Activated CD8-positive, alpha-beta memory T cell treated with anti-CD3 and anti-CD28 coated beads, Interleukin-2, amount 50 U/mL, for 48 hours (primary cell): ENCODE measurements at regions not wholly inside any gene's neighbourhood (a gene's known extent, or its start where the extent isn't known, plus 50 kb on each side); places are given as distances from the start of the nearest gene placed in this dataset.
"Not testable (repeated sequence)": the region's sequence is repeated elsewhere in the genome, so short reads cannot be mapped to it uniquely, and the experiment has no call there.

ENCODE experiments used
- DNase-seq: peaks from one replicate; pipeline ENCODE4 v3.0.0-alpha.2; 2020

- DNase-seq, result no peak
Observed at GRCh38 chr1:187641463-187641862, 812.7 kb downstream of the PLA2G4A start.

GRCh38 chr1:187641907-187642306 lies 813.2 kb downstream of the PLA2G4A start:
- DNase-seq, result no peak

DNA sequence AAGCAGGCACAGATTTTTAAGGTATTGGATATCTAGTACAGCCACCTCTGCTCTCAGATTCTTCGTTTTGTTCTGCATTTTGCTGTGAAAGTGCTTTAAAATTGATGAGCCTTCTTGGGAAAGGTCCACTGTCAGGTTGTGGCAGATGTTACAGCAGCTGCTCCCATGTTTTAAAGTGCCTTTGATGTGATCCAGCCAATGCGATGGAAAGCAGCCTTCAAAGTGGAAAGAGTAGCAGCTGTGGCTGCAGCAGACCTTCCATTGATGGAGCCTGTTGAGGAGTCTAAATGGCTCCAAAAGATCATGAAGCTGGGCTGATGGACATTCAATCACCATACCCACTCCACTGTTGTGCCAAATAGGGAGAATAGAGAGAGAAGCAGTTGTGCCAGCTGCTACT lies 816.9 kb downstream of the PLA2G4A start:
- DNase-seq, result no peak

- no peak for DNase-seq
Observed at GRCh38 chr1:187646536-187647107, 817.9 kb downstream of the PLA2G4A start.

GRCh38 chr1:187648091-187648490 lies 819.3 kb downstream of the PLA2G4A start:
- no peak for DNase-seq

- no peak for DNase-seq
Observed at GRCh38 chr1:187654635-187655034, 825.9 kb downstream of the PLA2G4A start.

DNA sequence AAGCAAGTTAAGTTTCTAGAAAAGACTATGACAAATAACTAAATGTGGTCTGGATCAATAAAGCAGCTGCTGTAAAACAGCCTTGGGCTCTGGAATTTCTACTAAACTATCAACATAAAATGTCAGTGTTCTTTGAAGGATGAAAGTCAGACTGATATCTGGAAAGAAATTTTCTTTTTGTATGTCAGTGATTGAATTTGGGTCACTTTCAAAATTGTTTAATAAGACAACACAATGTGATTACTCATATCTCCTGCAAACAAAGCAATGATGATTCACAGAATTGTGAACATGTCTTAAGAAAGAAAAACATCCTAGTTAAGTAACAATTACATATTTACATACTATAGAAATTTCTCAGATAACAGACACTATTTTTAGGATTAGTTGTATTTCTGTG lies 826.4 kb downstream of the PLA2G4A start:
- no peak for DNase-seq

GRCh38 chr1:187665483-187665882 lies 836.7 kb downstream of the PLA2G4A start:
- DNase-seq, result no peak

GRCh38 chr1:187680823-187681222 lies 852.1 kb downstream of the PLA2G4A start:
- no peak for DNase-seq

GRCh38 chr1:187682112-187682511 lies 853.4 kb downstream of the PLA2G4A start:
- DNase-seq, result no peak

GRCh38 chr1:187685333-187685732 lies 856.6 kb downstream of the PLA2G4A start:
- no peak for DNase-seq

DNA sequence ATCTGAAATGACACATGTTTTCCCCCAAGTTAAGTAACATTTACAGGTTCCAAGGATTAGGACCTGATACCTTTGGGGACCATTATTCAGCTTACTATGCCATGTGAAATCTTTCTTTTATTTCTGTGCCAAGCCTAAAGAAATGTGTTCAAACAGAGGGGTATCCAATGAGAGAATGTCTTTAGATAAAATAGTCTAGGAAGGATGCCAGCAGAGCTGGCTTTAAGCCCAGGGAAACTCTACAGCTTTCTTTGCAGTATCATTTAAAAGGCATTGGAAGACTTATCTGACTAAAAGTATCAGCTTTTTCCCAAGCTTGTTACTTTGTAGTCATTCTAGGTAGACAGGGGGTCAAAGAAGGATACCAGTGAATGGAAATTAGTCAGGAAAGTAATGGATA lies 860.4 kb downstream of the PLA2G4A start:
- DNase-seq, result no peak

DNA sequence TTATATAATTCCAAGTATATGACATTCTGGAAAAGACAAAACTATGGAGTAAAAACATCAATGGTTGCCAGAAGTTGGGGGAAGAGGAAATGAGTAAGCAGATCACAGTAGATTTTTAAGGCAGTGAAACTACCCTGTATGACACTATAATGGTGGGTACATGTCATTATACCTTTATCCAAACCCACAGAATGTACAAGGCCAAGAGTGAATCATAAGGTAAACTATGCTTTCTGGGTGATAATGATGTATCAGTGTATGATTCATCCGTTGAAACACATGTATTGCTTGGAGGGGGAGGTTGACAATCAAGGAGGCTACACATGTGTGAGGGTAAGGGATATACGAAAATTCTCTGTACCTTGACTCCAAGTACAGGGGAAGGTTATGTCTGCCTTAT lies 862.7 kb downstream of the PLA2G4A start:
- DNase-seq, result no peak

DNA sequence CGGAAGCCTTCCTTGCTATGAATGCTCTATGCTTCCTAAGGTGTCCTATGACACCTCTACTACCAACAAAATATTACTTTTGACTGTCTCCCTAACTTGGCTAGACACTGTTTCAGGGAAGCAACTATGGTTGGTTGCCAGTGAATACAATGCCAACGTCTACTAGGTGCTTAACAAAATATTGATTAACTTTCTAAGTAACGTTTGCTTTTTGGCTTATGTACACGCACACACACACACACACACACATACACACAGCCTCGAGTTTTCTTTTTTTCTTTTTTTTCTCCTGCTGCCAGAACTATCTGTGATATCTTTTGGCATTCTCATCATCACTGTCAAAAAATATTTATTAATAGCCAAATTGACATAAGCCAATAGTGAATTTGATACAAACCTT lies 864.0 kb downstream of the PLA2G4A start:
- no peak for DNase-seq

GRCh38 chr1:187696073-187696472 lies 867.3 kb downstream of the PLA2G4A start:
- no peak for DNase-seq

- DNase-seq, result not testable (repeated sequence)
Observed at GRCh38 chr1:187703138-187704130, 874.7 kb downstream of the PLA2G4A start.

DNA sequence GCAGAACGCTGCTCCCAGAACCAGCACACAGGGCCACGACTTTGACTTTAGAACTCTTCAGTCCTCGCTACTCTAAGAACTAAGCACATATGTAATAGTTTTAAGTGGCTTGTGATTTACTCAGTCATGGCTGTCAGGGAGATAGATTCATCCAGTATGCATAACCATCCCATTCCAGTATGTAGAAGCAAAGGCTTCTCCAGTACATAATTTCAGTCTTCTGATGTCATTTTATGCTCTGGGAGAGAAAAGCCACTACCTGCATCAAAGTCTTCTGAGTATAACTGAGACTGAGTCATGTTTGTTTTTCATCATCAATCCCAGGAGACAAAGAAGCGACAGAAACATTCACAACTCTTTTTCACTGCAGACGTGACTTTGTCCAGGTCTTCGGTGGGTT lies 885.7 kb downstream of the PLA2G4A start:
- DNase-seq, result no peak

DNA sequence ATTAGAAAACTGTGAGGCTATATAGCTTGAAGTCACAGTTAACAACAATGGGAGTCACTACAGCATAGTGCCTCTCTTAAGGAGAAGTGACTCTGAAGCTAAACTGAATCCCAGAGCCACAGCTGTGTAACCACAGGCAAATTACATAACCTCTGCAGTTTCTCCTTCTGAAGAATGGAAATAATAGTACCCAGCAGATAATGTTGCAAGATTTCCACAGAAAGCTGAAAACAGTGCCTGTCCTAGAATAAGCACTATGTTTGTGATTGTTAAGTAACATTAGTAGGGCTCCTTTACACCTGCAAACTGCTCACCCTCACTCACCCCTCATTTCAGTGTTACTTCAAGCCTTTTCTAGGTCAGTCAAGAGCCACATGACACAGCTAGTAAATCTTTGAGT lies 886.7 kb downstream of the PLA2G4A start:
- DNase-seq, result no peak

DNA sequence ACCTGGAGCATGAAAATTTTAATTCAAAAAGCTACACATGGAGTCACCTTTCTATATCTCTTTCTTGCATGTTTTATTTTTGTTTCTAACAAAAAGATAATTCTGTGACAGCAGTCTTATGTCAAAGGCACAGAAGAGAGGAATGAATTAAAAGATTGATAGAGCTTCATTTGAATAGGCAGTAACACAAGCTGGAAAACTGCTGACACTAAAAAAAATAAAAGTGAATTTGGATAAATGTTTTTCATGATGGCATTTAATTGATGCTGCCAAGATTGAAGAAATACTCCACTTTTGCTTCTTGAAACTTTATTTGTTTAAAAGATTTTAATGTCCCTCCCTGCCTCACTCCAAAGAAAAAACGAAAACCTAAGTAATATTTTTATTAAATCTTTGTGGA lies 887.4 kb downstream of the PLA2G4A start:
- DNase-seq, result no peak

DNA sequence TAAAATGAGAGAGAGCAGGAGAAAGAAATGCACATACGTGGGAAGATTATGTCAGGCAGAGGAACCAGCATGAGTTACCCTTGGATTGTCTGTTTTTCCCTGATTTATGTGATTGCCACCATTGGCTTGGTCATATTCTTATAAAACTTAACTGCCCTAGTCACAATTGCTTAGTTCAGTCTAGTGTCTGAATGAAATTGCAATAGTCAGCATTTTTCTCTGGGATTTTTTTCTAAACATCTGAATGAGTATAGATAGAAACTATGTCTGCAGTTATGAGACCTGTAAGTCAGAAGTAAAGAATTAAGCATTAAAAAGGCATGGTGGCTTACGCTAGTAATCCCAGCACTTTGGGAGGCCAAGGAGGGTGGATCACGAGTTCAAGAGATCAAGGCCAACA lies 889.8 kb downstream of the PLA2G4A start:
- no peak for DNase-seq

- no peak for DNase-seq
Observed at GRCh38 chr1:187721216-187721615, 892.5 kb downstream of the PLA2G4A start.

DNA sequence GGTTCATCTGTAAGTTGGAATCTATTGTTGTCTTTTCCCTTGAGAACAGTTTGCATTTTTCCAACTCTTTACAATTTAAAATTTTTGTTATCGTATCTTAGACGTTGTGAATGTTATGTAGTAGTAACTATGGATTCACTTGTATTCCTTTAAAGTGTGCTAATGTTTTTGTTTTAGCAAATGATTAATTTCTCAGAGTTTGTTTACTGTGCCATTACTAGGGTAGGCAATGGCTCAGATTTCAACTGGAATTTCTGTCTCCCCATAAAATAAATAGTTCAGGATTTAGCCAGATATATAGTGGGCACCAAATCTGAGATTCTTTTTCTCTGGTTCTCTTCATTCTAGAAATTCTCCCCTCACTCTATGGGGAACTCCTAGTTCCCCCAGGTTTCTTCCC lies 896.5 kb downstream of the PLA2G4A start:
- DNase-seq, result no peak

DNA sequence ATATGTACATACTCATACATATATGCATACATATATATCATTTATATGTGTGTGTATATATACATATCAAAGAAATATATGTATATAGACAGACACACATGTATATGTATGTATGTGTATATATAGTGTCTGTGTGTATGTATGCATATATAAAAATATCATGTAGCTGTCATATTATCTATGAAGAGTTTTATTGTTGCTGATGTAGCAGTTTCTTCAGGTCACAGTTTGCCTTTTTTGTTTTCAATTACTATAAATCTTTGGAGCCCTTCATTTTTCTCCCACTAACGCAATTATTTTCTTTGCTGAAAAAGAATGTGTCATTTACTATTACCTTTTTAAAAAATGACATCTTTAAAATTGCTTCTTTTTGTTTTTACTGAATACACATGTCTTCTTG lies 904.5 kb downstream of the PLA2G4A start:
- no peak for DNase-seq

DNA sequence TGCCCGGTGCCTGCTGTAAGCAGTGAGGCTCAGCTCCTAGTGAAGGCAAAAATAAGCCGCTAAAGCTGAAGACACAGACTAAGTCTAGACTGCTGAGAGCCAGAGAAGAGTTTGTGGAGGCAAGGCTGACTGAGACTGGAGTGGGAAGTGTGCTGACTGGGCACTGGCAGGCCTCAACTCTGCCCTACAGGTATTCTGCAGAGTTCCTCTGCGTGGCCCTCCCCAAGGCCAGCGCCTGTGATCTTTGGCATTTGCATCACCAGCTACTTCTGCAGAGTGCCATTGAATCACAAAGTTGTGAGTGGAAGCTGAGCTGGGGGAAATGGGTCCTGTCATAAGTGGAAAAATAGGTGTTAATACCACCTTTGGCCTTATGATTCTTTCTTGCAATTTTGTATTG lies 905.7 kb downstream of the PLA2G4A start:
- DNase-seq, result no peak

GRCh38 chr1:187744665-187745064 lies 915.9 kb downstream of the PLA2G4A start:
- DNase-seq, result no peak
